Fibroblast of skin of left quadriceps (primary cell): ENCODE measurements at regions not wholly inside any gene's neighbourhood (a gene's known extent, or its start where the extent isn't known, plus 50 kb on each side); places are given as distances from the start of the nearest gene placed in this dataset.

ENCODE experiments used
- DNase-seq, 2 experiments: peaks; one replicate each; pipeline ENCODE4 v3.0.0-alpha.2; 2013; ENCODE audit warnings: low read depth in 2 of 2

GRCh38 chr12:89256060-89256459, 96.2 kb downstream of the DUSP6 start:
- no peak for DNase-seq

GRCh38 chr12:89253488-89253887, 98.8 kb downstream of the DUSP6 start:
- DNase-seq, result no peak

- no peak for DNase-seq
These were observed 100.0 kb downstream of the DUSP6 start for GRCh38 chr12:89252284-89252683.

GRCh38 chr12:89251342-89252271, 100.7 kb downstream of the DUSP6 start:
- DNase-seq, result no peak

- no peak for DNase-seq
These were observed 101.7 kb downstream of the DUSP6 start for GRCh38 chr12:89250636-89251035.

- no peak for DNase-seq
These were observed 102.1 kb downstream of the DUSP6 start for GRCh38 chr12:89250213-89250612.

- peak; percentile 58 to 62 for DNase-seq
These were observed 104.3 kb downstream of the DUSP6 start for GRCh38 chr12:89247967-89248366.

- no peak for DNase-seq
These were observed 104.8 kb downstream of the DUSP6 start for GRCh38 chr12:89247541-89247942.

GRCh38 chr12:89245090-89245489, 107.2 kb downstream of the DUSP6 start:
- no peak for DNase-seq

- no peak for DNase-seq
These were observed 107.8 kb downstream of the DUSP6 start for GRCh38 chr12:89244536-89244935.

GRCh38 chr12:89243771-89244170, 108.5 kb downstream of the DUSP6 start:
- DNase-seq, result no peak

GRCh38 chr12:89239534-89239933, 112.8 kb downstream of the DUSP6 start:
- DNase-seq, result no peak

- DNase-seq, result no peak
These were observed 113.7 kb downstream of the DUSP6 start for GRCh38 chr12:89238593-89238992.

- DNase-seq, result no peak
These were observed 114.5 kb downstream of the DUSP6 start for GRCh38 chr12:89237763-89238162.

- no peak for DNase-seq
These were observed 115.4 kb downstream of the DUSP6 start for GRCh38 chr12:89236748-89237383.

- DNase-seq, result no peak
These were observed 116.1 kb downstream of the DUSP6 start for GRCh38 chr12:89236237-89236636.

- no peak for DNase-seq
These were observed 116.9 kb downstream of the DUSP6 start for GRCh38 chr12:89235189-89235993.

- no peak for DNase-seq
These were observed 117.8 kb downstream of the DUSP6 start for GRCh38 chr12:89234324-89235114.

- no peak for DNase-seq
These were observed 120.6 kb downstream of the DUSP6 start for GRCh38 chr12:89231686-89232085.

- DNase-seq, result no peak
These were observed 121.7 kb downstream of the DUSP6 start for GRCh38 chr12:89230376-89231315.
